ENCODE measurements at regions not wholly inside any gene's neighbourhood (a gene's known extent, or its start where the extent isn't known, plus 50 kb on each side); places are given as distances from the start of the nearest gene placed in this dataset.

DNA sequence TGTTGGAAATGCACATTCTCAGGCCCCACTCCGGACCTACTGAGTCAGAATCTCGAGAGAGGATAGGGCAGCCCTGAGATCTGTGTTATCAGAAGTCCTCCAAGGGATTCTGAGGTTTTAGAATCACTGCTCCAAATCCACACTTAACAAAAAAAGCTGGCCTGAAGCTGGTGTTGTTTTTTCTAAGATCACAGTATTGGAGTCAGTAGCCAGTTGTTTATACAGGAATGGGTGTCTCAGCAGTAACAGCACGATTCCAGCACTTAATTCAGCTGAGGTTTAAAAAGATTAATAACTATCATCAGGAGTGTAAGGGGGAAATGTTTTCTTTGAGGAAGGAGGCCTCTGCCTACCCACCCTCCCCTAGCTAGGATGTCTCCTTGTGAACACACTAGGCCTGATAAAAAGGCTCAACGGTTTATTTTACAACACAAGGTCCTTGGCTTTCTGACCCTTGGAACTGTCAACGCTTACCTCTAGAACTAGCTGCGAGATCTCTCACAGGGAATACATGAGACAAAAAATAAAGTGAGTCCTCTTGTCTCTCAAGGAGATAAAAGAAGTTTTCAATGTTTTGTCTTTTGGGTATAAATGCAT, 505.4 kb downstream of the CD83 start:
- no peak for DNase-seq

DNA sequence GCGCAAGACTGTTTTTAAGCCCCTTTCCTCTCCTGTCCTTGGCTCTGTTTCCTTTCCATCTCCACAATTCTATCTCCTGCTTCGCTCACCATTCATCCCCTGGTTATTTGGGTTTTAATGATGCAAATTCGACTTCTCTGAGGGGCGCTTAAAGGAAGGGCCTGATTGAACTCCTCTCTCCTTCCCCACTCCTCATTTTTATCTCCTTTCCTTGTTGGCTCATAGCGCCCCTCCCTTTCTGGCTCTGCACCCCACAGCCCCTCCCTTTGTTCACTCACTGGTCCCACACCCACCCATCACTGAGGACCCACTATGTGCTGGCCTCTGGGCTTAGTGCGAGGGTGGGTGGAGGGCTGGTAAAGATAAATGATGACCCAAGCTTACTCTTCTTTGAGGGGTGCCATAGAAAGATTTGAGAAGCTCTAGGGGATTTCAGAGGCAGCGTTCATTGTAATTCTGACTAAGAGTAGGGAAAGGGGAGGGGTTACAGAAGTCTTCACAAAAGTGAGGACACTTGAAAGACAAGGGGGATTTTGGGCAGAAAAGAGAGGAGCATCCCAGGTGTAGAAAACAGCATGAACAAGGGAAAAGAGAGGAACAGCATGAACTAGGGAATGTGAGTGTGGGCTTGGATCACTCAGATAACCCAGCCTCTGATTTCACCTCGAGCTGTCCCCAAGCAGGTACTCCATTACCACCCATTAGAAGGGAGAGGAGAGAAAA, 507.8 kb downstream of the CD83 start:
- no peak for DNase-seq

DNA sequence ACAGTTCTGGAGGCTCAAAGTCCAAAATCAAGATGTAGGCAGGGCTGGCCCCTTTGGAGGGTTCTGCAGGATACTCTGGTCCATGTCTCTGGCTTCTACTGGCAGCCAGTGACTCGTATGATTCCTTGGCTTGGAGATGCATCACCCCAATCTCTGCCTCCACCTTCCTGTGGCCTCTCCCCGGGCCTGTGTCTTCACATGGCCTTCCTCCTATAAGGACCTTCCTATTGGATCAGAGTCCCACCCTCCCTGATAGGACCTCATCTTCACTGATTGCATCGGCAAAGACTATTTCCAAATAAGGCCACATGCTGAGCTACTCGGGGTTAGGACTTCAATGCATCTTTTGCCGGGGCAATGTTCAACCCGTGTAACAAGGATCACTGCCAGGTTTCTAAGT, 509.0 kb downstream of the CD83 start:
- DNase-seq, result no peak

DNA sequence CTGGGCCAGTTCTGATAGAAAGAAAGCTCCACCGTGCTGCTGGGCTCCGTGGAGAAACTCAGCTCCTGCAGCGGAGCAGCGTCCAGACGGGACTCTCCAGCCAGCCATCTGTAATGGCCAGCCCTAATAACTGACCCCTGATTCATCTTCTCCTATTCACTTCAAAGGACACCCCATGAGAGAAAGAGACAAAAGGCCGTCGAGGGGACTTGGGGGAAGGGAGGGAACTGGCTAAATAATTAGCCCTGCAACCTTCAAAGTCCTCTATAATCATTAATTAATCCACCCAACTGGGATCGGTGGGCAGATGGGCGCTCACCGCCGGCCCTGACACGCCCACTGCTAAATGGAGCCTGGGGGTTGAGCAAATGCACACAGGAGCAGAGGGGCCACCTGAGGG, 512.4 kb downstream of the CD83 start:
- DNase-seq, result no peak

DNA sequence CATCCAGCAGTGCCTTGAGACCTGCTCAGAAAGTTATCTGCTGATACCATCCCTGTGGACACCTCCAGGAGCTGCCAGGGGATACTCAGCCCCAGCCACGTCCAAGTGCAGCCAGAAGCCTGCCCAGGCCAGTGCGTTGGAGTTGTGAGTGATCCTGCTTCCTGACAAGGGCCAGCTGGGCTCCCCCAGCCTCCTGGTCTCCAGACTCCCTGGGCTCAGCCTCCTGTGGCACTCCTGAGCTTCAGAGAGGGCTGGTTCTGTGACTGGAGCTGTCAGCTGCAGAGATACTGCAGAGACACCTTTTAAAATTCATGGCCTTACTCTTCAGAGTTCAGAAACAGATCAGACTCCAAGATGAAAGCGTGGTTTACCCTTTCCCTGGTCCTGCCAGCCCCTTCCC, 515.9 kb downstream of the CD83 start:
- no peak for DNase-seq

DNA sequence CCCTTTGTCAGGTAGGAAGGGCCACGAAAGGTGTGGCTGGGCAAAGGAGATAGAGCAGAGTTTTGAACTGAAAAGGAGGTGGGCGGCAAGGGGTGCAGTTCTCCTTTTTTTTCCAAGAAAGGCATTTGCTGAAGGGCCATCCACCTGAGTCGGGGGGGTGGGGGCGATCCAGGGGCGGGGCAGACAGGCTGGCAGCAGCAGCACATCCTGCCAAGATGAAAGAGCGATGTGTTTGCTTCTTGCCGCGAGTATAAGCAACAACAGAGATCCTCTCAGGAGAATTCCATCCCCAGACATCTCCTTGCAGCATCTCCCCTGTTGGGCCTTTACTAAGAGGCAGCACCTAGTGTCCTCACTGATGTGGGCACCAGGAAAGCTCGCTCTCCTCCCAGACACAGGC, 516.5 kb downstream of the CD83 start:
- DNase-seq, result peak in 1 of 2 donors; percentile 20

DNA sequence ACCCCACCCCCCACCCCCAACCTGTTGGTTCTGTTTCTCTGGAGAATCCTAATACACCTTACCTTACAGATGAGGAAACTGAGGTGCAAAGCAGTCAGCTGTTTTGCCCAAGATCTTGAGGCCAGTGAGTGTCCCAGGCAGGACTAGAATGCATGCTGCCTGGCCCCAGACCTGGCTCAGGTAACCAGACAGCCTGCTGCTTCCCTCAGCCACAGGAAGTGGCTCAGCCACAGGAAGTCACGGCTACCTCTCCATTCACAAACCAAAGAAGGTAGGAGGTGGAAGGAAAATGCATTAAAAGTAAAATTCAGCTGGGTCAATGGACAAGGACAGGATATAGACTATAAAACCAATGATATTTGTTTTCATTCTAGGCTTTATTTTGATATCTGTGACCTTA, 517.6 kb downstream of the CD83 start:
- DNase-seq, result peak; percentile 37 to 47

DNA sequence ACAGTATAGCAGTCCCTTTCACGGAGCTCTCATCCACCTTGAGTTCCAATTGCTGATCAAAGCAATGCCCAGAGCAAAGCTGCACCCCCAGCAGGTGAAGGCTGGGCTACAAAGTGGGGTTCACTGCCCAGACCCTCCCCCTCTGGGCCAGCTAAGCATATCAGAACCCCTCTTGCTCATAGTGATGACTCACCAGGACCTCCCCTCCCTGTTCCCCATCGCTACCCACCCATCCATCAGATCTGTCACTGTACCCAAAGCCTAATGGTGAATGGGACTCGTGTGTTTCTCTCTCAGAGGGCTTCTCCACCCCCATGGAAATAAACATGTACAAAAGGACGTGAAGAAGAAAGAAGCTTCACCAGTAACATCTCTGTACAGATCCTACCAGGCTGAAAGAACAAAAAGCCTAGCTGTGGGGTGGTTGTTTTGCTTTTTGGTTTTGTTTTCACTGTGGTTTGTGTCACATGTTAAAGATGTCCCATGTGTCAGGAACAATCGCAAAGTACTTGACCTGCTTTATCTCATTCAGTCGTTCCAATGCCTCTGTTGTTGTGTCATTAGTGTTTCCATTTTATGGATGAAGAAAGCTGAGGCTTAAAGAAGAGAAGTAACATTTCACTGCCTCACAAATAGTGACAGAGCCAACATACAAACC, 518.5 kb downstream of the CD83 start:
- peak in 1 of 2 donors; percentile 25 for DNase-seq

DNA sequence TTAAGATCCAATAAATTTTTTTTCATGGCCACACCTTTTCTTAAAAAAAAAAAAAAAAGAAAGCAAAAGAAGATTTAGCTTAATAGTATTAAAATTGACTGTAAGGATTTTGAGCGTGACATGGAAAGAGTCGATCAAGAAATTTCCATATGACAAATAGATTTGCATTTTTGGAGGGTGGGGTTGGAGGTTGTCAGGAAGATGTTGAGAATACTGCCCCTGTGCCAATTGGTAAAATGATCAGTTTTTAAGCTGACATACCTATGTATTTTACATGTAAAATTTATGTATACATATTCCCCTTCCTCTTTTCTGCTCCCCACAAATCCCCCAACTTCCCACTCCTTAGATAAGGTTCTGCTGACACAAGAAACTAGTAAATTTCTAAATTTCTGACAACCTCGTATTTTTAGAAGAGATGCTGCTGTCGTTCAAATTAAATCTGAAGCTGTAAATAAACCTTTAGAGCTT, 520.9 kb downstream of the CD83 start:
- DNase-seq, result no peak

DNA sequence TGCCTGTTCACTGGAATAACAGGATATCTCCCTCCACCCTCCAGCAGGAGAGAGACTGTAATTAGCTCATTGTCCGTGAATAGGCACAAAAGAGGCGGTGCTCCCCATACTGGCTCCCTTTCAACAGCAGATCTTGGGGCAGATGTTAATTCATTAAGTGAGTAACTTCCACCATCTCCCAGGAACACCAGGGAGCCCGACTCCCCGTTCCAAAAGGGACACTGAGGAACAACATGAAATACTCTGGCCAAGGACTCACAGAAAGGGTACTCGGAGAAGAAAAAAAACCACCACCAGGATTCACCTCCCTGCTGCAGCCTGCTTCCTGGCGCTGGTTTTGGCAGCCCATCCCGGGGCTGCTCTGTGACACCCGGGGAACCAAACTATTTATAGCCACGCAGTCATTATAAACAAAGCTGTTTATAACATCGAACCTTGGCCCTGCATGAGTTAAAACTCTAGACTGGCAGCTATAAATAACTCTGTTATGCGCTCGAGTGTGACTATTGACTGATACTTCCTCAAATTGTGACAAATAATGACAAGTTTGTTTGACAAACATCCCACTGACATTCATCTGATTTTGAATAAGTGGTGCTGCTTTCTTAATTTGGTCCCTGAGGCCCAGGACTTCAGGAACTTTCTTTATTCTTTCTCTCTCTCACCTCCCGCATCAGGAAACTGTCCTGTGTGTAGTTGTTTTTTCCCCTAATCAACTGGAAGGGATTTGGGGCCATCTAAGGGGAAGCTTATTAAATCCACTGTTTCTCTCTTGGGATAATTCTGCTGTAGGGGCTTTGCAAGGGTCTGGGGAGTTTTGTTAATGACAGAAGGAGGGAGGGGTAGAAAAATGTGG, 521.6 kb downstream of the CD83 start:
- DNase-seq, result no peak

DNA sequence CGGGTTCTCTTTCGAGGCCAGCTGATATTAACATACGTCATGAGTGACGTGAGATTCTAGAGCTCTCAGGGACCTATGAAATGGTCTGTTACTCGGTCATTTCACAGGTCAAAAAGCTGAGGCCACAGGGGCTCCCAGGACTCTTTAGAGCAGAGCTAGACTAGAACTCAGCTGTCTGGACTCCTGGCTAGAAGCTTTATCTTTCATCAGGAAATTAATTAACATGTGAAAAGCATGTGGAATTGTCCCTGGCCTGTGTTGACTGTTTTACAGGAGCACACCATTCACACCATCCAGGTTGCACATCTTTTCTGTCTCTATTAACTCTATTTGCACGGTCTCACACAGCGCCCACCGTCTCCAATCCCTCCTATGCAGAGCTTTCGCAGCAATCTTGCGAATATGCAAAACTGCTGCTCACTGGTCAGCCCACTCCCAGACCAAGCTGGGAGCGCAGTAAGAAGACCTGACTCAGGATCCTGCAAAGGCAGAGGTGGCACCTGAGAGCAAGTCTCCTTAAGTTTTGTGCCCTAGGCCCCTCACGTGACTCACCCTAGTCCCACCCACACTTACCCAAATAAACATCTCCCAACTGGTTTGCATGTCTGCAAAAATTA, 522.5 kb downstream of the CD83 start:
- no peak for DNase-seq

DNA sequence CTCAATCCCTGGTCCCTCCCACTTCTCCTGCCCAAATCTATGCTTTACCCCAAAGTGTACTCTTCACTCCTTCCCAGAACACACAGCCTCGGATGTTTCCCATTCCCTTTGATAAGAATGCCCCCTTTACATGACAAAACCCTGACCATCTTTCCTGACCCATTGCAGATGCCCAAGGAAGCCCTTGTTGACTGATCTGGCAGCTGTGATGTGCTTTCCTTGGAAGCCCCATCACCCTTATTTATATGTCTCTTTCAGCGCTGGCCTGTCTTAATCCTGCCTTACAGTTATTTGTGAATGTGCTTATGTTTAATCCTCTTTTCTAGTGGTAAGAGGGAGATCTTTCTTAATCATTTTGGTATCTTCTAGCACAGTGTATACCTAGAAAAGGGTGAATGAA, 523.1 kb downstream of the CD83 start:
- no peak for DNase-seq

DNA sequence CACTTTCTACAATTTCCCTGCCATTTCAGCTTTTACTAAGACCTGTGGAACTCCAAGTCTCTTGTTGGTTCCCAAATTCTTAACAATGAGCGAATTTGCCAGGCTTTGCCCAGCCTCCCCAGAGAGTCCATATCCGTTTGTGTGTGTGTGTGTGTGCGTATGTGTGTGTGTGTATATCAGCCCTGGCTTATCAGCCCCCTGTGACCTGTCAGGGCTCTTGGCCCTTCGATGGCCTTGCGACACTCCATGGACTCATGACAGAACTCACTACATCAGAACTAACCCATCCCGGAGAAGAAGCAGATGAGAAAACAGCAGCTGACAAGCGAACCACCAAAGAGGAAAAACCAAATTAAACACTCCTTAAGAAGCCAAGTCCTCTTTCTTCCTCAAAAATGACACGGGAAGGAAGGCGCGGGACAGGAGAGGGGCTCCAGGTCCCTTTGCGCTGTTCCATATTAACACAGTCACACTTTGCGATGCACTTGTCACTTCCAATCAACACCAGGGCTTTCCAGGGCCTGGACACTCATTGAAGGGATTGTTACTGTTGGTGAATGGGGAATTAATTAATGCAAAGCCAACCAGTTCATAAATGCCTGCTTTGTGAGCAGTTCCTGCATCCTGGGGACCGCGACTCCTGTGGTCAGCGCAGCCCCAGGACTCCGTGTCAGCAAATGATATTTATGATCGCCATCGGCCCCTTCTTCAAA, 524.0 kb downstream of the CD83 start:
- DNase-seq, result no peak

DNA sequence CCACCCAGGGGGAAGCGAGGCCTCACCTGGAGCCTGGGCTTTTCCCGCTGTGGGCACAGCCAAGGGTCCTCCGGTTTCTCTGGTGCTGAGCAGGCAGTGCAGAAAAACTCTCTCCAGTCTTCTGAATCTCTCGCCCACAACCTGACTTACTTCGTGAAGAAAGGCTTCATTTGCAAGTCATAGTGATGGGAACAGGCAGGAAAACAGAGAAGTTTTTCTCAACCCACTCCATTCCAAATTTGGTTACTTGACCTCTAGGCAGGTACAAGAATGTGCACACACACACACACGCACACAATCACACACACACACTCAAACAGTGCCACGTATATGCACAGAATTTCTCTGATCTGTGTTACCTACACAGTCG, 524.5 kb downstream of the CD83 start:
- no peak for DNase-seq

DNA sequence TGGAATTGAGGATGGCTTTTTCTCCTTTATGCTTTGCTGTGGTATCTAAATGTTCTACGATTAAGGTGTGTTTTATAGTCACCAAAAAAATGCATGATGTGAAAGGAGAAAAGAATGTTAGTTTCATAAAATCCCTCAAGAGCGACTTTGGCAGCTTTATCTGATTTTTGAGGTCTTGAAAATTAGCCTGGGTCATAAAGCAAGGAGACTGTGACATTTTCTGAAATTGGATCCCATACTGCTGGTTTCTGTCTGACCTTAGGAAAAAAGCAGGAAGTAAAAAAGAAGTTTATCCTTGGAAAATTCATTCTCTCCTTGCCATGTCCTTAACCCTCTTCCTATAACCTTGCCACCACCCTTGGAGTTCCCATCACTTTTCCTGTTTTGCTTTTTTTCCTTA, 525.3 kb downstream of the CD83 start:
- DNase-seq, result no peak

DNA sequence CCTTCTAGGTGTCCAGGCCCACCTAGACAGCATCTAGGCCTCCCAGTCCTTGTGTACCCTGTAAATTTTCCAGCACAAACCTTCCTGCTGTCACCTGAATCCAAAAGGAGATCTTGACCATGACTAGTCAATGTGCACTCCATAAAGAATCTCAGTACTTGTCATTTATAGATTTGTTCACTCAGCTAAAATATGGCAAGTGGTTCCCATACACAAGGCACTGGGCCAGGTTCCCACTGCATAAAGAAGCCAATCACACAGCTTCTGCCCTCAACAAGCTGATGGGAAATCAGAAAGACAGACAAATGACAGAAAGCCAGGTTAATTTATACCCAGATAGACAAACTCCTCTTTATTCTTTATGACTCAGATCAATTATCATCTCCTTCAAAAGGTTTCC, 526.8 kb downstream of the CD83 start:
- no peak for DNase-seq

DNA sequence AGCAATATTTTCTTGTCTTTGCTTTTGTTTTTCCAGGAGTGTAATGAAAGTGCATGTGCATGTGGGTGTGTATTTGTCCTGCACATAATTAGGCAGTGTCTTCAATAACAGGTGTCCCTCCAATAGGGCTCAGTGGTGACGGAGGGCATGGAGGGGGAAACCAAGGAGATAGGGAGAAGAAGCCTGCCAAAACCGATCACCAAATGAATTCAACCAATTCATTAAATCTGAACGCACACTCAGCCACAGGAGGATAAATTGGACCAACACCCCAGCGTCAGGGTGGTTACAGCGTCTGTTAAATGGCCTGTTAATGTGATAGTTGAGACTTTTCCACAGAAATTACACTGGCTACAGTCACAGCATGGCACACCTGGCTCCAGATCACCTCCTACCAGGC, 527.6 kb downstream of the CD83 start:
- DNase-seq, result no peak

DNA sequence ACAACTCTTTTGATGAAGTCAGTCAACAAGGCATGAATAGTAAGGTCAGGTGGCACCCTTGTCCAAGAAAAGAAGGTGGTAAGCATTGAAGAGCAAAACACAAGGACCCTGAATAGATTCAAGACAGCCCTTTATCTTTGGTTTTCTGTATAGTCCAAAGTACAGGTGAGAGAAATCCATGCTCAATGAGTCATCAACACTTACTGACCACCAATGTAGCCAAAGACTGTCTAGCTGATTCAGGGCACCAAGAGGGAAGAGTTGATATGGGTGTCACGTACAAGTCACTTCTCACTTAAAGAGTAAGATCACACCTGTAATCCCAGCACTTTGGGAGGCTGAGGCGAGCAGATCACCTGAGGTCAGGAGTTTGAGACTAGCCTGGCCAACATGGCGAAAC, 528.3 kb downstream of the CD83 start:
- DNase-seq, result no peak

DNA sequence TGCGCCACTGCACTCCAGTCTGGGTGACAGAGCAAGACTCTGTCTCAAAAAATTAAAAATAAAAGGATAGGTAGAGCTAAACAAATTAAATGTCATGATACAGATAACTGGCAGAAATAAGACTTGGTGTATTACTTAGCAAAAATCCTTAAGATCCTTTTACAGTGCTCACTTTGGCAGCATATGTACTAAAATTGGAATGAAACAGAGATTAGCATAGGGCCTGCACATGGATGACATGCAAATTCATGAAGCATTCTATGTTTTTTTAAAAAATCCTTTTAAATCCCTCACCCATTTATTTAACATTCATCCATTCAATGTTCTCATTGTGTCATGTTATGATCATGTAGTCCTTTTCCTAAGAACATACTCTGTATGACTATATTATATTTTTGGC, 528.8 kb downstream of the CD83 start:
- DNase-seq, result no peak

DNA sequence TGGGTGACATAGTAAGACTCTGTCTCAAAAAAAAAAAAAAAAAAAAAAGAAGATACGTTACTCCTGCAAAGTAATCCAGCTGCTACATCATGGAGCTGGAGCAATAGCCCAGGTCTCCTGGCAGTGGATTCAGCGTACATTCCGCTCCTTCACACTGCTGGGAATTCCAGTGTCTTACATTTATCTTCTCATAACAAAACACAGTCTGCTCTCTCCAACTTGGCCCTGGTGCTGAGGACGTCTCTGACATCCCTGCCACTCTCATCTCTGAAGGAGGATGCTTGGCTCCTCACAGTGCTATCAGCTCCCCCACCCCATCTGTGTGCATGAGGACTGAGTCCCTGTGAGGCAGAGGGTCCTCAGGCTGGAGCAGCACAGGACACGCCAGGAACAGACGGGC, 529.8 kb downstream of the CD83 start:
- DNase-seq, result no peak

DNA sequence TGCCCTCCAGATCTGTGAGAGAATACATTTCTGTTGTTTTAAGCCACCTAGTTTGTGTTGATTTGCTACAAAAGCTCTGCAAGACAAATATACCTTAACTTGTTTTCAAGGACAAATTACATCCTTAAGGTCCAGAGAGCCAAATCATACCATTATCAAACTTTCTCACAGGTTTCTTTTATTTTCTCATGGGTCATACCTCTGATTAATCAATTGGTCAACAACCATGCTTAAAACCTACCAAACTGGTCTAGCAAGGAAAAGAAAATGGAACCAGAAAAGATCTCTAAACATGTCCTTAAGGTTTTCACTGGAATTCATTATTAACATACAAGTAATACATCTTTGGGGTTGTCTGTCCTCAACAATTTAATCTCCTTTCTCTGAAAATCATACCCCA, 535.0 kb downstream of the CD83 start:
- no peak for DNase-seq

Data from activated CD4-positive, alpha-beta T cell treated with anti-CD3 and anti-CD28 coated beads for 4 hours (primary cell).